Liver (tissue), 8 donors: ENCODE measurements at regions not wholly inside any gene's neighbourhood (a gene's known extent, or its start where the extent isn't known, plus 50 kb on each side); places are given as distances from the start of the nearest gene placed in this dataset.

Experiments used
- DNase-seq: peaks from one replicate; pipeline ENCODE4 v3.0.0-alpha.2; 2017; ENCODE audit warnings: low spot score
- H3K27ac ChIP-seq, 2 donors: one replicate each; pipeline ENCODE4 v1.7.0; 2013; ENCODE audit warnings: inconsistent platforms in 2 of 2, low read length in 2 of 2, control low read depth in 1 of 2, low read depth in 1 of 2, mild to moderate bottlenecking in 1 of 2
- H3K27me3 ChIP-seq, 4 donors: one replicate each; pipeline versions ENCODE4 v1.6.1 to v1.7.0; 2013; ENCODE audit warnings: low read length in 3 of 4, inconsistent platforms in 1 of 4, mild to moderate bottlenecking in 1 of 4, moderate library complexity in 1 of 4; ENCODE audit not compliant: control insufficient read depth in 4 of 4, insufficient read depth in 4 of 4
- H3K36me3 ChIP-seq, 4 donors: one replicate each; pipeline versions ENCODE4 v1.6.1 to v1.7.0; 2013; ENCODE audit warnings: low read length in 3 of 4, mild to moderate bottlenecking in 3 of 4, low read depth in 1 of 4, moderate library complexity in 1 of 4; ENCODE audit not compliant: control insufficient read depth in 4 of 4, insufficient read depth in 3 of 4
- H3K4me1 ChIP-seq, 4 donors: one replicate each; pipeline versions ENCODE4 v1.6.1 to v1.7.0; 2013; ENCODE audit warnings: low read length in 3 of 4, mild to moderate bottlenecking in 3 of 4, moderate library complexity in 1 of 4; ENCODE audit not compliant: control insufficient read depth in 4 of 4, insufficient read depth in 4 of 4
- H3K4me3 ChIP-seq, 3 donors: one replicate each; pipeline versions ENCODE4 v1.6.1 to v1.7.0; 2013; ENCODE audit warnings: low read length in 3 of 3, control low read depth in 1 of 3, low read depth in 1 of 3, mild to moderate bottlenecking in 1 of 3
- H3K9ac ChIP-seq, 2 donors: one replicate each; pipeline ENCODE4 v1.7.0; 2013; ENCODE audit warnings: low read length in 2 of 2, mild to moderate bottlenecking in 2 of 2, moderate library complexity in 2 of 2, control low read depth in 1 of 2, low read depth in 1 of 2
- H3K9me3 ChIP-seq, 4 donors: one replicate each; pipeline versions ENCODE4 v1.6.1 to v1.7.0; 2013; ENCODE audit warnings: low read length in 3 of 4; ENCODE audit not compliant: control insufficient read depth in 4 of 4
- ATF3 ChIP-seq: IDR thresholded peaks from 2 replicates; pipeline ENCODE4 v1.6.1; 2016; ENCODE audit warnings: antibody characterized with exemption
- CTCF ChIP-seq: fragments of 150-350 bp; IDR thresholded peaks from 2 replicates; pipeline ENCODE4 v1.5.1; 2017; ENCODE audit warnings: improper control_type of control experiment, low read depth, low read length; ENCODE audit not compliant: missing input control
- EGR1 ChIP-seq, 2 donors: IDR thresholded peaks; 2 replicates each; pipeline ENCODE4 v1.6.1; 2016 to 2018; ENCODE audit warnings: antibody characterized with exemption in 2 of 2, low read depth in 2 of 2
- GABPA ChIP-seq, 2 donors: IDR thresholded peaks in 1 of 2; conservative IDR thresholded peaks in 1 of 2; 2 replicates each; pipeline ENCODE4 v1.6.1; 2016; ENCODE audit warnings: antibody characterized with exemption in 2 of 2, mild to moderate bottlenecking in 1 of 2, moderate library complexity in 1 of 2
- HNF4A ChIP-seq, 2 donors: conservative IDR thresholded peaks; 2 replicates each; pipeline ENCODE4 v1.6.1; 2016; ENCODE audit warnings: antibody characterized with exemption in 2 of 2, mild to moderate bottlenecking in 2 of 2
- HNF4G ChIP-seq: IDR thresholded peaks from 2 replicates; pipeline ENCODE4 v1.6.1; 2016; ENCODE audit warnings: antibody characterized with exemption
- JUND ChIP-seq, 2 donors: IDR thresholded peaks; 2 replicates each; pipeline ENCODE4 v1.6.1; 2016; ENCODE audit warnings: antibody characterized with exemption in 2 of 2
- RAD21 ChIP-seq, 2 donors: IDR thresholded peaks; 2 replicates each; pipeline ENCODE4 v1.6.1; 2016; ENCODE audit warnings: antibody characterized with exemption in 2 of 2, mild to moderate bottlenecking in 2 of 2
- REST ChIP-seq: IDR thresholded peaks from 2 replicates; pipeline ENCODE4 v1.6.1; 2016; ENCODE audit warnings: antibody characterized with exemption, mild to moderate bottlenecking
- RXRA ChIP-seq, 2 donors: IDR thresholded peaks; 2 replicates each; pipeline ENCODE4 v1.6.1; 2017 to 2018; ENCODE audit warnings: antibody characterized with exemption in 2 of 2, mild to moderate bottlenecking in 1 of 2
- TAF1 ChIP-seq: conservative IDR thresholded peaks from 2 replicates; pipeline ENCODE4 v1.6.1; 2016; ENCODE audit warnings: antibody characterized with exemption, mild to moderate bottlenecking
- YY1 ChIP-seq: IDR thresholded peaks from 2 replicates; pipeline ENCODE4 v1.6.1; 2016; ENCODE audit warnings: antibody characterized with exemption, mild to moderate bottlenecking
- ZBTB33 ChIP-seq: IDR thresholded peaks from 2 replicates; pipeline ENCODE4 v1.6.1; 2016; ENCODE audit warnings: antibody characterized with exemption
- WGBS: extraction: QIAGEN DNeasy Blood & Tissue Kit; methylation state at CpG from one replicate; pipeline ENCODE4 v1.1.7; 2013; 5-methylcytosine and 5-hydroxymethylcytosine counted together
- donor health status: healthy.
- donor health status: healthy.
- donor health status: healthy.
- donor health status: healthy.
- donor health status: healthy.

GRCh38 chr2:12577091-12577490 lies 139.6 kb upstream of the TRIB2 start:
- Histone ChIP-seq H3K36me3 (no peaks in the 10 kb centered on the region), H3K27me3 (no peaks in the 10 kb centered on the region), H3K9me3 (no peaks in the 10 kb centered on the region), H3K27ac (no peak overlapping the region), H3K4me1 (no peaks in the 10 kb centered on the region), H3K4me3 (no peak overlapping the region), H3K9ac (no peak overlapping the region)
- TF ChIP-seq HNF4A (conservative IDR thresholded peaks at IDR 0.05), result no peak
- no peak for TF ChIP-seq YY1
- TF ChIP-seq REST, result no peak
- no peak for DNase-seq

GRCh38 chr2:12577567-12578253 lies 139.0 kb upstream of the TRIB2 start:
- no peak overlapping the region for H3K4me3 ChIP-seq
- 89% methylated on average over 7 of the region's 7 CpGs for WGBS
- no peaks in the 10 kb centered on the region for H3K9me3 ChIP-seq
- no peak for DNase-seq
- H3K9ac ChIP-seq, result no peak overlapping the region
- H3K4me1 ChIP-seq, result no peaks in the 10 kb centered on the region
- no peak overlapping the region for H3K27ac ChIP-seq
- no peak for TF ChIP-seq EGR1 (IDR thresholded peaks at IDR 0.05; ENCODE audit: low read depth in 2 of 2)
- no peak for TF ChIP-seq ZBTB33
- TF ChIP-seq CTCF, result no peak
- no peak for TF ChIP-seq REST
- no peak for TF ChIP-seq HNF4A (conservative IDR thresholded peaks at IDR 0.05)
- TF ChIP-seq RAD21 (IDR thresholded peaks at IDR 0.05), result no peak
- no peak for TF ChIP-seq RXRA (IDR thresholded peaks at IDR 0.05)
- TF ChIP-seq YY1, result no peak
- TF ChIP-seq ATF3, result no peak
- no peak for TF ChIP-seq HNF4G
- TF ChIP-seq TAF1, result no peak
- TF ChIP-seq GABPA (IDR thresholded peaks at IDR 0.05 in 1 of 2, conservative IDR thresholded peaks at IDR 0.05 in 1 of 2), result no peak
- TF ChIP-seq JUND (IDR thresholded peaks at IDR 0.05), result no peak
- no peaks in the 10 kb centered on the region for H3K36me3 ChIP-seq
- no peaks in the 10 kb centered on the region for H3K27me3 ChIP-seq
